Caco-2 (cell line): ENCODE measurements at regions not wholly inside any gene's neighbourhood (a gene's known extent, or its start where the extent isn't known, plus 50 kb on each side); places are given as distances from the start of the nearest gene placed in this dataset.

ENCODE experiments used
- BruUV-seq: library from RNA; stranded (reverse); fragments of 400-500 nt; replicated peaks from 2 replicates; lab custom pipeline; 2021; lab: Mats Ljungman, UMichigan
- CTCF ChIA-PET: fragments of 300-600 bp; sonication (Branson Sonifier 250); formaldehyde crosslinking; loops from one replicate; lab custom pipeline; 2022; ENCODE audit warnings: antibody characterized with exemption; lab: Charles Lee
- POLR2A ChIA-PET: fragments of 300-600 bp; sonication (Branson Sonifier 250); formaldehyde crosslinking; loops from one replicate; lab custom pipeline; 2022; ENCODE audit warnings: antibody characterized with exemption; lab: Charles Lee
- DNase-seq, 2 experiments: peaks; one replicate each; pipeline versions ENCODE4 v3.0.0 to v3.0.0-alpha.2; 2020 to 2022
- H3K27me3 ChIP-seq: replicated peaks from 2 replicates; pipeline ENCODE4 v1.6.0; 2011; ENCODE audit warnings: low read length; ENCODE audit not compliant: control insufficient read depth, insufficient read depth
- H3K36me3 ChIP-seq: 2 replicates; pipeline ENCODE4 v1.5.1; 2011; ENCODE audit warnings: low read length; ENCODE audit not compliant: control insufficient read depth, insufficient read depth
- H3K4me1 ChIP-seq: fragments of 250-450 bp; sonication (Bioruptor Pico); 2 replicates; pipeline ENCODE4 v1.5.1; 2020; ENCODE audit warnings: mild to moderate bottlenecking
- H3K4me3 ChIP-seq: 2 replicates; pipeline ENCODE4 v1.5.1; 2011; ENCODE audit warnings: low read depth, mild to moderate bottlenecking, control low read depth, low read length
- H3K9me3 ChIP-seq: fragments of 250-450 bp; sonication (Bioruptor Pico); 2 replicates; pipeline ENCODE4 v1.5.1; 2020; ENCODE audit warnings: mild to moderate bottlenecking, moderate library complexity
- H3K27ac Mint-ChIP-seq: one replicate; pipeline ENCODE4 v1.8.0; 2022; ENCODE audit warnings: mixed read lengths; ENCODE audit not compliant: unreplicated experiment
- H3K27me3 Mint-ChIP-seq: one replicate; pipeline ENCODE4 v1.8.0; 2022; ENCODE audit warnings: mixed read lengths; ENCODE audit not compliant: insufficient read depth, unreplicated experiment
- H3K36me3 Mint-ChIP-seq: one replicate; pipeline ENCODE4 v1.8.0; 2022; ENCODE audit warnings: mild to moderate bottlenecking, mixed read lengths; ENCODE audit not compliant: insufficient read depth, unreplicated experiment
- H3K4me1 Mint-ChIP-seq: one replicate; pipeline ENCODE4 v1.8.0; 2022; ENCODE audit warnings: low read depth, mixed read lengths; ENCODE audit not compliant: unreplicated experiment
- H3K4me3 Mint-ChIP-seq: one replicate; pipeline ENCODE4 v1.8.0; 2022; ENCODE audit warnings: mild to moderate bottlenecking, moderate library complexity, mixed read lengths; ENCODE audit not compliant: unreplicated experiment
- H3K9me3 Mint-ChIP-seq: one replicate; pipeline ENCODE4 v1.8.0; 2022; ENCODE audit warnings: mixed read lengths; ENCODE audit not compliant: unreplicated experiment
- intact Hi-C: fragments of 100-400 bp; cut with micrococcal nuclease; formaldehyde crosslinking; loops from one replicate; pipeline ENCODE4 v1.10.0; 2022; ENCODE audit not compliant: unreplicated experiment
- TF ChIP-seq, protein P1 (sequence below), 2 experiments: fragments of 200-600 bp in 1 of 2; IDR thresholded peaks; 1 replicate in 1 of 2; 2 replicates in 1 of 2; pipeline versions ENCODE4 v1.5.1 to v1.8.0; 2011 to 2022; ENCODE audit warnings: antibody characterized with exemption in 1 of 2, control low read depth in 1 of 2, inconsistent platforms in 1 of 2, low read depth in 1 of 2, low read length in 1 of 2, mild to moderate bottlenecking in 1 of 2, moderate library complexity in 1 of 2; ENCODE audit not compliant: insufficient read depth in 1 of 2, severe bottlenecking in 1 of 2, unreplicated experiment in 1 of 2

DNA sequence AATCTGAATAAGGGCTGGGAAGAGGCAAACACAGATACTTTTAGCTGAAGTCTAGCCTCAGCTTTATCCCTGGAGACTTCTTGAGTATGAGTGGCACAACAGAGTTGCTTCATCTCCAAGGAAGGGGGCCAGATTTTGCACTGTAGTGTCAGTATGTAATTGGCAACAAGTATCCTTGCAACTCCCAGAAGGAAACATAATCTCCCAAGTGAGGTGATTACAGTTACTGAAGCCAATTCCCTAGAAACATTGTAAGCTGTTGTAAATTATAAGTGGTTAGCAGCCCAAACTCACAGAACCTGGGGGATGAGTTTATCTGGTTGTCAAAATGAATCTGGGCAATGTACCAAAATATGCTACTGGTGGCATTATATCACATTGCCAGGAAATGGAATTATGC, 2065.7 kb upstream of the PCDH20 start:
- H3K27ac Mint-ChIP-seq = no peak overlapping the region
- TF ChIP-seq, protein P1, sequence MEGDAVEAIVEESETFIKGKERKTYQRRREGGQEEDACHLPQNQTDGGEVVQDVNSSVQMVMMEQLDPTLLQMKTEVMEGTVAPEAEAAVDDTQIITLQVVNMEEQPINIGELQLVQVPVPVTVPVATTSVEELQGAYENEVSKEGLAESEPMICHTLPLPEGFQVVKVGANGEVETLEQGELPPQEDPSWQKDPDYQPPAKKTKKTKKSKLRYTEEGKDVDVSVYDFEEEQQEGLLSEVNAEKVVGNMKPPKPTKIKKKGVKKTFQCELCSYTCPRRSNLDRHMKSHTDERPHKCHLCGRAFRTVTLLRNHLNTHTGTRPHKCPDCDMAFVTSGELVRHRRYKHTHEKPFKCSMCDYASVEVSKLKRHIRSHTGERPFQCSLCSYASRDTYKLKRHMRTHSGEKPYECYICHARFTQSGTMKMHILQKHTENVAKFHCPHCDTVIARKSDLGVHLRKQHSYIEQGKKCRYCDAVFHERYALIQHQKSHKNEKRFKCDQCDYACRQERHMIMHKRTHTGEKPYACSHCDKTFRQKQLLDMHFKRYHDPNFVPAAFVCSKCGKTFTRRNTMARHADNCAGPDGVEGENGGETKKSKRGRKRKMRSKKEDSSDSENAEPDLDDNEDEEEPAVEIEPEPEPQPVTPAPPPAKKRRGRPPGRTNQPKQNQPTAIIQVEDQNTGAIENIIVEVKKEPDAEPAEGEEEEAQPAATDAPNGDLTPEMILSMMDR (IDR thresholded peaks at IDR 0.05; ENCODE audit: insufficient read depth in 1 of 2, low read depth in 1 of 2, low read length in 1 of 2, severe bottlenecking in 1 of 2, unreplicated experiment in 1 of 2) = no peak
- no peak for DNase-seq
- H3K27me3 Mint-ChIP-seq = peaks cover 2% of the 10 kb centered on the region
- H3K27me3 ChIP-seq = no peaks in the 10 kb centered on the region
- ChIA-PET POLR2A (no interaction called here), CTCF (no interaction called here)
- BruUV-seq = no TSS peak
- no peaks in the 10 kb centered on the region for H3K36me3 ChIP-seq
- H3K9me3 ChIP-seq = no peaks in the 10 kb centered on the region
- no peaks in the 10 kb centered on the region for H3K4me1 ChIP-seq
- no peak overlapping the region for H3K4me3 ChIP-seq
- no peaks in the 10 kb centered on the region for H3K36me3 Mint-ChIP-seq
- intact Hi-C loops = no loop called here
- no peaks in the 10 kb centered on the region for H3K9me3 Mint-ChIP-seq
- no peak overlapping the region for H3K4me3 Mint-ChIP-seq
- H3K4me1 Mint-ChIP-seq = no peaks in the 10 kb centered on the region

DNA sequence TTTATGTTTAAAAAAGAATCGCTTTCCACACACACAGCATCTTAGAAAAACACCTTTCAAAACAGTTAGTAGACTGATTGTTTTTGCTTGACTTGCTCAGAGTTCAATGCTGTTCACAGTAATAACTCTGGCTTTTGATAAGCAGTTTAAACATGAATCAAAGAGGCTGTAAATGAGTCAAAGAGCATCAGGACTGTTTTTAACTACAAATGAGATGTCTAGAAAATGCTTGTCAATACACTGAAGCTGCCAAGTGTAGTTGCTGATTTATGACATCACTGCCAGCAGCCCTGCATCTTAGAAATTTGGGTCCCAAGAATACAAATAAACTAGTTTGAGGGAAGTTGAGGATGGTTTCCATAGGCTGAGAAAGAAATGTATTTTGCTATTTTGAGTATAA, 2057.1 kb upstream of the PCDH20 start:
- no peaks in the 10 kb centered on the region for H3K4me1 ChIP-seq
- POLR2A ChIA-PET = no interaction called here
- Mint-ChIP-seq H3K27me3 (peaks cover 6% of the 10 kb centered on the region), H3K9me3 (no peaks in the 10 kb centered on the region), H3K4me3 (no peak overlapping the region), H3K36me3 (no peaks in the 10 kb centered on the region), H3K27ac (no peak overlapping the region), H3K4me1 (no peaks in the 10 kb centered on the region)
- no peaks in the 10 kb centered on the region for H3K9me3 ChIP-seq
- H3K4me3 ChIP-seq = no peak overlapping the region
- no peaks in the 10 kb centered on the region for H3K27me3 ChIP-seq
- TF ChIP-seq, protein P1 (IDR thresholded peaks at IDR 0.05; ENCODE audit: insufficient read depth in 1 of 2, low read depth in 1 of 2, low read length in 1 of 2, severe bottlenecking in 1 of 2, unreplicated experiment in 1 of 2) = no peak
- intact Hi-C loops = no loop called here
- CTCF ChIA-PET = no interaction called here
- no peaks in the 10 kb centered on the region for H3K36me3 ChIP-seq
- DNase-seq = no peak
- BruUV-seq = no TSS peak

GRCh38 chr13:63463782-63464610, 2048.3 kb upstream of the PCDH20 start:
- Mint-ChIP-seq H3K9me3 (no peaks in the 10 kb centered on the region), H3K27ac (no peak overlapping the region), H3K4me1 (no peaks in the 10 kb centered on the region), H3K27me3 (no peaks in the 10 kb centered on the region), H3K36me3 (no peaks in the 10 kb centered on the region), H3K4me3 (no peak overlapping the region)
- no TSS peak for BruUV-seq
- POLR2A ChIA-PET = no interaction called here
- TF ChIP-seq, protein P1 (IDR thresholded peaks at IDR 0.05; ENCODE audit: insufficient read depth in 1 of 2, low read depth in 1 of 2, low read length in 1 of 2, severe bottlenecking in 1 of 2, unreplicated experiment in 1 of 2) = no peak
- intact Hi-C loops = no loop called here
- no peak overlapping the region for H3K4me3 ChIP-seq
- CTCF ChIA-PET = no interaction called here
- no peaks in the 10 kb centered on the region for H3K4me1 ChIP-seq
- no peaks in the 10 kb centered on the region for H3K27me3 ChIP-seq
- no peaks in the 10 kb centered on the region for H3K36me3 ChIP-seq
- no peaks in the 10 kb centered on the region for H3K9me3 ChIP-seq
- no peak for DNase-seq
